Neural cell (in vitro differentiated cells): ENCODE measurements at regions not wholly inside any gene's neighbourhood (a gene's known extent, or its start where the extent isn't known, plus 50 kb on each side); places are given as distances from the start of the nearest gene placed in this dataset.

Experiments
- H2AFZ ChIP-seq: fragments of 200-600, 300-800 bp; sonication (generic), shearing (Covaris generic); 2 replicates; pipeline ENCODE4 v1.6.0; 2014; ENCODE audit warnings: low read depth, mild to moderate bottlenecking, antibody characterized with exemption, low read length, moderate library complexity
- H3F3A ChIP-seq: fragments of 200-600 bp; shearing (Covaris generic); 2 replicates; pipeline ENCODE4 v1.6.1; 2016; ENCODE audit warnings: mild to moderate bottlenecking, moderate library complexity, mixed read lengths, antibody characterized with exemption, low read length; ENCODE audit not compliant: insufficient read depth, poor library complexity, severe bottlenecking
- H3K27ac ChIP-seq: fragments of 200-600, 300-800 bp; sonication (generic), shearing (Covaris generic); 2 replicates; pipeline ENCODE4 v1.5.1; 2014; ENCODE audit warnings: mild to moderate bottlenecking, low read length, moderate library complexity
- H3K27me3 ChIP-seq: fragments of 300-800, 200-600 bp; sonication (generic), shearing (Covaris generic); 2 replicates; pipeline ENCODE4 v1.6.0; 2014; ENCODE audit warnings: mild to moderate bottlenecking, low read depth, low read length, moderate library complexity; ENCODE audit not compliant: insufficient read depth
- H3K36me3 ChIP-seq: fragments of 300-800, 200-600 bp; sonication (generic), shearing (Covaris generic); 2 replicates; pipeline ENCODE4 v1.5.1; 2014; ENCODE audit warnings: mild to moderate bottlenecking, antibody characterized with exemption, low read length, moderate library complexity; ENCODE audit not compliant: insufficient read depth
- H3K4me2 ChIP-seq: fragments of 300-800, 200-600 bp; sonication (generic), shearing (Covaris generic); 2 replicates; pipeline ENCODE4 v1.6.0; 2014; ENCODE audit warnings: mild to moderate bottlenecking, low read length
- H3K4me3 ChIP-seq: fragments of 300-800, 200-600 bp; sonication (generic), shearing (Covaris generic); 2 replicates; pipeline ENCODE4 v1.5.1; 2014; ENCODE audit warnings: mild to moderate bottlenecking, low read length, moderate library complexity
- H3K79me2 ChIP-seq: fragments of 200-600 bp; shearing (Covaris generic); replicated peaks from 2 replicates; pipeline ENCODE4 v1.6.0; 2014; ENCODE audit warnings: mild to moderate bottlenecking, low read length, moderate library complexity; ENCODE audit not compliant: insufficient read depth
- H3K9ac ChIP-seq: fragments of 300-800, 200-600 bp; sonication (generic), shearing (Covaris generic); 2 replicates; pipeline ENCODE4 v1.6.1; 2016; ENCODE audit warnings: mild to moderate bottlenecking, low read length, mixed read lengths
- H3K9me2 ChIP-seq: fragments of 200-600 bp; shearing (Covaris generic); 2 replicates; pipeline ENCODE4 v1.6.1; 2016; ENCODE audit warnings: mild to moderate bottlenecking, low read length, mixed read lengths; ENCODE audit not compliant: insufficient read depth
- H3K9me3 ChIP-seq: fragments of 200-600, 300-800 bp; sonication (generic), shearing (Covaris generic); 2 replicates; pipeline ENCODE4 v1.6.1; 2016; ENCODE audit warnings: mild to moderate bottlenecking, mixed run types, low read length, moderate library complexity, mixed read lengths
- H4K20me1 ChIP-seq: fragments of 200-600 bp; shearing (Covaris generic); 2 replicates; pipeline ENCODE4 v1.6.1; 2016; ENCODE audit warnings: mild to moderate bottlenecking, mixed run types; ENCODE audit not compliant: insufficient read depth
- EP300 ChIP-seq: fragments of 450-650 bp; conservative IDR thresholded peaks from 2 replicates; pipeline ENCODE4 v1.6.1; 2014; ENCODE audit warnings: antibody characterized with exemption, mild to moderate bottlenecking, moderate library complexity; ENCODE audit not compliant: poor library complexity, severe bottlenecking
- EZH2 ChIP-seq: fragments of 200-600, 300-800 bp; shearing (Covaris generic), sonication (generic); IDR thresholded peaks from 2 replicates; pipeline ENCODE4 v1.6.1; 2014; ENCODE audit warnings: antibody characterized with exemption, low read length, borderline replicate concordance, mild to moderate bottlenecking; ENCODE audit not compliant: insufficient read depth, poor library complexity, severe bottlenecking
- MXI1 ChIP-seq: fragments of 450-650 bp; conservative IDR thresholded peaks from 2 replicates; pipeline ENCODE4 v1.6.1; 2014; ENCODE audit warnings: antibody characterized with exemption, mild to moderate bottlenecking; ENCODE audit not compliant: poor library complexity, severe bottlenecking
- POLR2AphosphoS5 ChIP-seq: IDR thresholded peaks from 2 replicates; pipeline ENCODE4 v1.6.1; 2012
- RAD21 ChIP-seq: fragments of 450-650 bp; conservative IDR thresholded peaks from 2 replicates; pipeline ENCODE4 v1.6.1; 2014; ENCODE audit warnings: antibody characterized with exemption, mild to moderate bottlenecking, moderate library complexity
- SMC3 ChIP-seq: fragments of 450-650 bp; conservative IDR thresholded peaks from 2 replicates; pipeline ENCODE4 v1.6.1; 2014; ENCODE audit warnings: antibody characterized with exemption, mild to moderate bottlenecking, moderate library complexity; ENCODE audit not compliant: poor library complexity
- TAF1 ChIP-seq: IDR thresholded peaks from 2 replicates; pipeline ENCODE4 v1.6.1; 2012; ENCODE audit warnings: low read depth
- TF ChIP-seq, protein P1 (sequence below): fragments of 450-650 bp; IDR thresholded peaks from 2 replicates; pipeline ENCODE4 v1.5.1; 2014; ENCODE audit warnings: antibody characterized with exemption, mild to moderate bottlenecking, moderate library complexity; ENCODE audit not compliant: poor library complexity, severe bottlenecking
- TF ChIP-seq, protein P2 (sequence below): IDR thresholded peaks from 2 replicates; pipeline ENCODE4 v1.6.1; 2012; ENCODE audit warnings: borderline replicate concordance

DNA sequence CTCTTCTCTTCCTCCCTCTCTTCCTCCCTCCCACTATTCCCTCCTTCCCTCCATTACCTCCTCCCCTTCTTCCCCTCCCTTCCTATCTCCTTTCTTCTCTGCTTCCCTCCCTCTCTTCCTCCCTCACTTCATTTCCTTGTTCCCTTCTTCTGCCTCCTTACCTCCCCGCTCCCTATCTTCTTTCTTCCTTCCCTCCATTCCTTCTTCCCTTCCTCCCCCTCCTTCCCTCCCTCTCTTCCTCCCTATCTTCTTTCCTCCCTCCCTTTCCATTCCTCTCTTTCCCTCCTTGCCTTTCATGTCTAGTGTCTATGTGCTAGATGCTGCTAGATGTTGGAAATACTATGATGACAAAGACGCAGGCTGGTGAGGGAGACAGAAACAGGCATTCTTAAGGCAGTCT is 246.0 kb downstream of the TDRD15 start:
- no peak overlapping the region for H3K4me3 ChIP-seq
- TF ChIP-seq, protein P1, sequence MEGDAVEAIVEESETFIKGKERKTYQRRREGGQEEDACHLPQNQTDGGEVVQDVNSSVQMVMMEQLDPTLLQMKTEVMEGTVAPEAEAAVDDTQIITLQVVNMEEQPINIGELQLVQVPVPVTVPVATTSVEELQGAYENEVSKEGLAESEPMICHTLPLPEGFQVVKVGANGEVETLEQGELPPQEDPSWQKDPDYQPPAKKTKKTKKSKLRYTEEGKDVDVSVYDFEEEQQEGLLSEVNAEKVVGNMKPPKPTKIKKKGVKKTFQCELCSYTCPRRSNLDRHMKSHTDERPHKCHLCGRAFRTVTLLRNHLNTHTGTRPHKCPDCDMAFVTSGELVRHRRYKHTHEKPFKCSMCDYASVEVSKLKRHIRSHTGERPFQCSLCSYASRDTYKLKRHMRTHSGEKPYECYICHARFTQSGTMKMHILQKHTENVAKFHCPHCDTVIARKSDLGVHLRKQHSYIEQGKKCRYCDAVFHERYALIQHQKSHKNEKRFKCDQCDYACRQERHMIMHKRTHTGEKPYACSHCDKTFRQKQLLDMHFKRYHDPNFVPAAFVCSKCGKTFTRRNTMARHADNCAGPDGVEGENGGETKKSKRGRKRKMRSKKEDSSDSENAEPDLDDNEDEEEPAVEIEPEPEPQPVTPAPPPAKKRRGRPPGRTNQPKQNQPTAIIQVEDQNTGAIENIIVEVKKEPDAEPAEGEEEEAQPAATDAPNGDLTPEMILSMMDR, result no peak
- TF ChIP-seq RAD21, result no peak
- no peak for TF ChIP-seq SMC3
- no peak for TF ChIP-seq TAF1
- TF ChIP-seq EP300, result no peak
- no peak for TF ChIP-seq EZH2
- no peak for TF ChIP-seq MXI1
- TF ChIP-seq POLR2AphosphoS5, result no peak
- TF ChIP-seq, protein P2, sequence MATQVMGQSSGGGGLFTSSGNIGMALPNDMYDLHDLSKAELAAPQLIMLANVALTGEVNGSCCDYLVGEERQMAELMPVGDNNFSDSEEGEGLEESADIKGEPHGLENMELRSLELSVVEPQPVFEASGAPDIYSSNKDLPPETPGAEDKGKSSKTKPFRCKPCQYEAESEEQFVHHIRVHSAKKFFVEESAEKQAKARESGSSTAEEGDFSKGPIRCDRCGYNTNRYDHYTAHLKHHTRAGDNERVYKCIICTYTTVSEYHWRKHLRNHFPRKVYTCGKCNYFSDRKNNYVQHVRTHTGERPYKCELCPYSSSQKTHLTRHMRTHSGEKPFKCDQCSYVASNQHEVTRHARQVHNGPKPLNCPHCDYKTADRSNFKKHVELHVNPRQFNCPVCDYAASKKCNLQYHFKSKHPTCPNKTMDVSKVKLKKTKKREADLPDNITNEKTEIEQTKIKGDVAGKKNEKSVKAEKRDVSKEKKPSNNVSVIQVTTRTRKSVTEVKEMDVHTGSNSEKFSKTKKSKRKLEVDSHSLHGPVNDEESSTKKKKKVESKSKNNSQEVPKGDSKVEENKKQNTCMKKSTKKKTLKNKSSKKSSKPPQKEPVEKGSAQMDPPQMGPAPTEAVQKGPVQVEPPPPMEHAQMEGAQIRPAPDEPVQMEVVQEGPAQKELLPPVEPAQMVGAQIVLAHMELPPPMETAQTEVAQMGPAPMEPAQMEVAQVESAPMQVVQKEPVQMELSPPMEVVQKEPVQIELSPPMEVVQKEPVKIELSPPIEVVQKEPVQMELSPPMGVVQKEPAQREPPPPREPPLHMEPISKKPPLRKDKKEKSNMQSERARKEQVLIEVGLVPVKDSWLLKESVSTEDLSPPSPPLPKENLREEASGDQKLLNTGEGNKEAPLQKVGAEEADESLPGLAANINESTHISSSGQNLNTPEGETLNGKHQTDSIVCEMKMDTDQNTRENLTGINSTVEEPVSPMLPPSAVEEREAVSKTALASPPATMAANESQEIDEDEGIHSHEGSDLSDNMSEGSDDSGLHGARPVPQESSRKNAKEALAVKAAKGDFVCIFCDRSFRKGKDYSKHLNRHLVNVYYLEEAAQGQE, result no peak
- H3K9ac ChIP-seq, result no peak overlapping the region

DNA sequence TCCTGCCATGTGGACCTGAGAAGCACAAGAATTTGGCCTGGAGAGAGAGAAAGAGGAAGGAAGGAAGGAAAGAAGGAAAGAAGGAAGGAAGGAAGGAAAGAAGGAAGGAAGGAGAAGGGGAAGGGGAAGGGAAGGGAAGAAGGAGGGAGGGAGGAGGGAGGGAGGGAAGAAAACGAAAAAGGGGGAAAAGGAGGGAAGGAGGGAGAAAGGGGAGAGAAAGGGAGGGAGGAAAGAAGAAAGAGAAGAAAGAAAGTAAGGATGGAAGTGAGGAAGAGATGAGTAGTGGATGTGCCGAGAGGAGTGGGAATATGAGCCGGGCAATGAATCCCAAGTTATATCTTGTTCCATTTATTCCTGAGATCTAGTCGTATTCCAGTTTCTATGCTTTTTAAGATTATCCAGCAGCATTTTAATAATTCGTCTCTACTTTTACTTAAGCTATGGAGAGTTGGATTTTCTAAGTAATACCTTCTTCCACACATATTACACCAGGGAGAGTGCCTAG is 247.8 kb downstream of the TDRD15 start:
- Histone ChIP-seq H3K79me2 (no peaks in the 10 kb centered on the region), H3K27me3 (no peaks in the 10 kb centered on the region), H3K27ac (no peak overlapping the region), H3K9me3 (no peaks in the 10 kb centered on the region), H4K20me1 (no peaks in the 10 kb centered on the region), H2AFZ (no peak overlapping the region), H3K36me3 (no peaks in the 10 kb centered on the region), H3K4me2 (no peak overlapping the region), H3F3A (no peaks in the 10 kb centered on the region), H3K4me3 (no peak overlapping the region), H3K9me2 (no peaks in the 10 kb centered on the region), H3K9ac (no peak overlapping the region)
- TF ChIP-seq POLR2AphosphoS5 (no peak), EZH2 (no peak), RAD21 (no peak), MXI1 (no peak), EP300 (no peak)
- TF ChIP-seq, protein P2, result no peak

More for the DNA sequence above, 246.0 kb downstream of the TDRD15 start:
- H4K20me1 ChIP-seq, result no peaks in the 10 kb centered on the region
- no peaks in the 10 kb centered on the region for H3K36me3 ChIP-seq
- H3K4me2 ChIP-seq, result no peak overlapping the region
- no peaks in the 10 kb centered on the region for H3F3A ChIP-seq
- H3K9me2 ChIP-seq, result no peaks in the 10 kb centered on the region
- H3K27ac ChIP-seq, result no peak overlapping the region
- no peaks in the 10 kb centered on the region for H3K9me3 ChIP-seq
- no peak overlapping the region for H2AFZ ChIP-seq
- no peaks in the 10 kb centered on the region for H3K27me3 ChIP-seq
- no peaks in the 10 kb centered on the region for H3K79me2 ChIP-seq
